Smooth muscle cell (in vitro differentiated cells): ENCODE measurements at regions not wholly inside any gene's neighbourhood (a gene's known extent, or its start where the extent isn't known, plus 50 kb on each side); places are given as distances from the start of the nearest gene placed in this dataset.

ENCODE experiments used
- DNase-seq: peaks from one replicate; lab custom pipeline; 2025; ENCODE audit not compliant: unreplicated experiment; lab: John Stamatoyannopoulos, UW
- H2AFZ ChIP-seq: fragments of 200-600 bp; sonication (generic); 2 replicates; pipeline ENCODE4 v1.6.0; 2016; ENCODE audit warnings: antibody characterized with exemption, low read depth, mild to moderate bottlenecking
- H3F3A ChIP-seq: fragments of 200-600 bp; sonication (generic); 2 replicates; pipeline ENCODE4 v1.6.0; 2017; ENCODE audit warnings: antibody characterized with exemption, low read depth
- H3K27ac ChIP-seq: fragments of 200-600 bp; sonication (generic); 2 replicates; pipeline ENCODE4 v1.5.1; 2016; ENCODE audit warnings: low read depth, mild to moderate bottlenecking
- H3K27me3 ChIP-seq: fragments of 200-600 bp; sonication (generic); 2 replicates; pipeline ENCODE4 v1.6.1; 2016; ENCODE audit warnings: low read depth, mild to moderate bottlenecking
- H3K36me3 ChIP-seq: fragments of 200-600 bp; sonication (generic); 2 replicates; pipeline ENCODE4 v1.5.1; 2016; ENCODE audit warnings: low read depth
- H3K4me1 ChIP-seq: fragments of 200-600 bp; sonication (generic); 2 replicates; pipeline ENCODE4 v1.5.1; 2016; ENCODE audit warnings: low read depth
- H3K4me2 ChIP-seq: fragments of 200-600 bp; sonication (generic); 2 replicates; pipeline ENCODE4 v1.6.0; 2016; ENCODE audit warnings: mild to moderate bottlenecking
- H3K4me3 ChIP-seq: fragments of 200-600 bp; sonication (generic); 2 replicates; pipeline ENCODE4 v1.5.1; 2016; ENCODE audit warnings: mild to moderate bottlenecking
- H3K79me2 ChIP-seq: fragments of 200-600 bp; sonication (generic); 2 replicates; pipeline ENCODE4 v1.6.0; 2016; ENCODE audit warnings: low read depth, mild to moderate bottlenecking
- H3K9ac ChIP-seq: fragments of 200-600 bp; sonication (generic); 2 replicates; pipeline ENCODE4 v1.6.0; 2016; ENCODE audit warnings: low read depth
- H3K9me3 ChIP-seq: fragments of 200-600 bp; sonication (generic); replicated peaks from 2 replicates; pipeline ENCODE4 v1.5.1; 2016; ENCODE audit warnings: low read depth
- H4K20me1 ChIP-seq: fragments of 200-600 bp; sonication (generic); 2 replicates; pipeline ENCODE4 v1.6.0; 2016; ENCODE audit warnings: low read depth
- CTCF ChIP-seq: fragments of 200-600 bp; sonication (generic); IDR thresholded peaks from 2 replicates; pipeline ENCODE4 v1.5.1; 2017; ENCODE audit warnings: borderline replicate concordance, mild to moderate bottlenecking, antibody characterized with exemption; ENCODE audit not compliant: insufficient read depth, poor library complexity, severe bottlenecking
- WGBS: methylation state at CpG from one replicate; pipeline ENCODE4 v1.1.7; 2016; ENCODE audit warnings: low lambda C conversion rate; 5-methylcytosine and 5-hydroxymethylcytosine counted together

GRCh38 chr6:85803721-85804120, 161.0 kb upstream of the SYNCRIP start:
- 65% methylated on average over 1 of the region's 1 CpG for WGBS
- no peaks in the 10 kb centered on the region for H4K20me1 ChIP-seq
- no peak overlapping the region for H3K4me2 ChIP-seq
- H3K27me3 ChIP-seq, result no peaks in the 10 kb centered on the region
- H3K79me2 ChIP-seq, result no peaks in the 10 kb centered on the region
- H3F3A ChIP-seq, result no peaks in the 10 kb centered on the region
- H3K9me3 ChIP-seq, result no peaks in the 10 kb centered on the region
- H3K4me1 ChIP-seq, result no peaks in the 10 kb centered on the region
- DNase-seq, result no peak
- no peaks in the 10 kb centered on the region for H3K36me3 ChIP-seq
- no peak overlapping the region for H3K27ac ChIP-seq
- H3K4me3 ChIP-seq, result no peak overlapping the region
- TF ChIP-seq CTCF, result no peak
- H2AFZ ChIP-seq, result no peak overlapping the region
- no peak overlapping the region for H3K9ac ChIP-seq

- DNase-seq, result no peak
- Histone ChIP-seq H3K4me3 (no peak overlapping the region), H3K9me3 (no peaks in the 10 kb centered on the region), H3K27ac (no peak overlapping the region), H2AFZ (no peak overlapping the region), H3K4me1 (no peaks in the 10 kb centered on the region), H3K9ac (no peak overlapping the region), H4K20me1 (no peaks in the 10 kb centered on the region), H3K36me3 (no peaks in the 10 kb centered on the region), H3K79me2 (no peaks in the 10 kb centered on the region), H3F3A (no peaks in the 10 kb centered on the region), H3K27me3 (no peaks in the 10 kb centered on the region), H3K4me2 (no peak overlapping the region)
- no peak for TF ChIP-seq CTCF
- 77% methylated on average over 1 of the region's 1 CpG for WGBS
Measured at GRCh38 chr6:85802162-85802561, 159.5 kb upstream of the SYNCRIP start.

- Histone ChIP-seq H3K9me3 (no peaks in the 10 kb centered on the region), H3F3A (no peaks in the 10 kb centered on the region), H3K27ac (no peak overlapping the region), H4K20me1 (no peaks in the 10 kb centered on the region), H3K27me3 (no peaks in the 10 kb centered on the region), H3K36me3 (no peaks in the 10 kb centered on the region), H3K4me3 (no peak overlapping the region), H3K79me2 (no peaks in the 10 kb centered on the region), H2AFZ (no peak overlapping the region), H3K4me2 (no peak overlapping the region), H3K4me1 (no peaks in the 10 kb centered on the region), H3K9ac (no peak overlapping the region)
- DNase-seq, result no peak
- WGBS, result 86% methylated on average over 4 of the region's 4 CpGs
- TF ChIP-seq CTCF, result no peak
Measured at GRCh38 chr6:85798931-85799652, 156.4 kb upstream of the SYNCRIP start.

- no peak overlapping the region for H2AFZ ChIP-seq
- no peaks in the 10 kb centered on the region for H3F3A ChIP-seq
- no peaks in the 10 kb centered on the region for H4K20me1 ChIP-seq
- no peak overlapping the region for H3K4me3 ChIP-seq
- no peaks in the 10 kb centered on the region for H3K27me3 ChIP-seq
- no peaks in the 10 kb centered on the region for H3K36me3 ChIP-seq
- H3K27ac ChIP-seq, result no peak overlapping the region
- no peaks in the 10 kb centered on the region for H3K4me1 ChIP-seq
- DNase-seq, result no peak
- no peak overlapping the region for H3K4me2 ChIP-seq
- 98% methylated on average over 2 of the region's 2 CpGs for WGBS
- H3K9me3 ChIP-seq, result no peaks in the 10 kb centered on the region
- TF ChIP-seq CTCF, result no peak
- H3K9ac ChIP-seq, result no peak overlapping the region
- H3K79me2 ChIP-seq, result no peaks in the 10 kb centered on the region
Measured at GRCh38 chr6:85797993-85798392, 155.3 kb upstream of the SYNCRIP start.
